ENCODE measurements at regions not wholly inside any gene's neighbourhood (a gene's known extent, or its start where the extent isn't known, plus 50 kb on each side); places are given as distances from the start of the nearest gene placed in this dataset.

GRCh38 chr3:43816372-43816771, 125.6 kb downstream of the ABHD5 start:
- Histone ChIP-seq H3K4me1 (ENCODE audit: insufficient read depth, low read length, poor library complexity, severe bottlenecking) (peaks cover 4% of the 10 kb centered on the region), H3K79me2 (ENCODE audit: insufficient read depth, low read length) (no peaks in the 10 kb centered on the region), H3K4me3 (ENCODE audit: low read length, poor library complexity, severe bottlenecking) (no peak overlapping the region), H3K9me2 (replicated peaks; ENCODE audit: low read depth, low read length) (no peaks in the 10 kb centered on the region), H2AFZ (ENCODE audit: low read length) (no peak overlapping the region), H3K27me3 (ENCODE audit: insufficient read depth, low read length, poor library complexity, severe bottlenecking) (no peaks in the 10 kb centered on the region), H3K4me2 (ENCODE audit: low read depth, low read length, poor library complexity, severe bottlenecking) (no peak overlapping the region), H3F3A (ENCODE audit: low read depth) (no peaks in the 10 kb centered on the region), H3K36me3 (ENCODE audit: insufficient read depth, low read length) (no peaks in the 10 kb centered on the region), H3K9me3 (ENCODE audit: insufficient read depth, low read depth, low read length) (no peaks in the 10 kb centered on the region), H4K20me1 (ENCODE audit: insufficient read depth, low read length, poor library complexity, severe bottlenecking) (no peaks in the 10 kb centered on the region), H3K9ac (ENCODE audit: low read depth, low read length, poor library complexity, severe bottlenecking) (no peak overlapping the region)
- TF ChIP-seq EZH2phosphoT487 (IDR thresholded peaks at IDR 0.05; ENCODE audit: borderline replicate concordance) = no peak
- no peak for TF ChIP-seq CTCF (conservative IDR thresholded peaks at IDR 0.05; ENCODE audit: low read length)

GRCh38 chr3:43817064-43817463, 126.3 kb downstream of the ABHD5 start:
- Histone ChIP-seq H3K27me3 (ENCODE audit: insufficient read depth, low read length, poor library complexity, severe bottlenecking) (no peaks in the 10 kb centered on the region), H3K9ac (ENCODE audit: low read depth, low read length, poor library complexity, severe bottlenecking) (no peak overlapping the region), H3K36me3 (ENCODE audit: insufficient read depth, low read length) (no peaks in the 10 kb centered on the region), H3F3A (ENCODE audit: low read depth) (no peaks in the 10 kb centered on the region), H2AFZ (ENCODE audit: low read length) (no peak overlapping the region), H3K4me2 (ENCODE audit: low read depth, low read length, poor library complexity, severe bottlenecking) (no peak overlapping the region), H3K79me2 (ENCODE audit: insufficient read depth, low read length) (no peaks in the 10 kb centered on the region), H3K9me2 (replicated peaks; ENCODE audit: low read depth, low read length) (no peaks in the 10 kb centered on the region), H3K9me3 (ENCODE audit: insufficient read depth, low read depth, low read length) (no peaks in the 10 kb centered on the region), H3K4me1 (ENCODE audit: insufficient read depth, low read length, poor library complexity, severe bottlenecking) (peaks cover 4% of the 10 kb centered on the region), H4K20me1 (ENCODE audit: insufficient read depth, low read length, poor library complexity, severe bottlenecking) (no peaks in the 10 kb centered on the region), H3K4me3 (ENCODE audit: low read length, poor library complexity, severe bottlenecking) (no peak overlapping the region)
- TF ChIP-seq EZH2phosphoT487 (IDR thresholded peaks at IDR 0.05; ENCODE audit: borderline replicate concordance) = no peak
- TF ChIP-seq CTCF (conservative IDR thresholded peaks at IDR 0.05; ENCODE audit: low read length) = no peak

GRCh38 chr3:43817825-43818224, 127.1 kb downstream of the ABHD5 start:
- H3K4me2 ChIP-seq (ENCODE audit: low read depth, low read length, poor library complexity, severe bottlenecking) = no peak overlapping the region
- H3K4me1 ChIP-seq (ENCODE audit: insufficient read depth, low read length, poor library complexity, severe bottlenecking) = peaks cover 4% of the 10 kb centered on the region
- no peaks in the 10 kb centered on the region for H3K9me3 ChIP-seq (ENCODE audit: insufficient read depth, low read depth, low read length)
- H2AFZ ChIP-seq (ENCODE audit: low read length) = no peak overlapping the region
- no peak overlapping the region for H3K4me3 ChIP-seq (ENCODE audit: low read length, poor library complexity, severe bottlenecking)
- H3K9ac ChIP-seq (ENCODE audit: low read depth, low read length, poor library complexity, severe bottlenecking) = no peak overlapping the region
- no peaks in the 10 kb centered on the region for H3K79me2 ChIP-seq (ENCODE audit: insufficient read depth, low read length)
- H3F3A ChIP-seq (ENCODE audit: low read depth) = no peaks in the 10 kb centered on the region
- H3K36me3 ChIP-seq (ENCODE audit: insufficient read depth, low read length) = no peaks in the 10 kb centered on the region
- H3K9me2 ChIP-seq (replicated peaks; ENCODE audit: low read depth, low read length) = no peaks in the 10 kb centered on the region
- no peak for TF ChIP-seq CTCF (conservative IDR thresholded peaks at IDR 0.05; ENCODE audit: low read length)
- no peak for TF ChIP-seq EZH2phosphoT487 (IDR thresholded peaks at IDR 0.05; ENCODE audit: borderline replicate concordance)
- no peaks in the 10 kb centered on the region for H4K20me1 ChIP-seq (ENCODE audit: insufficient read depth, low read length, poor library complexity, severe bottlenecking)
- no peaks in the 10 kb centered on the region for H3K27me3 ChIP-seq (ENCODE audit: insufficient read depth, low read length, poor library complexity, severe bottlenecking)

Data from Loucy (cell line).